ENCODE measurements at regions not wholly inside any gene's neighbourhood (a gene's known extent, or its start where the extent isn't known, plus 50 kb on each side); places are given as distances from the start of the nearest gene placed in this dataset.

DNA sequence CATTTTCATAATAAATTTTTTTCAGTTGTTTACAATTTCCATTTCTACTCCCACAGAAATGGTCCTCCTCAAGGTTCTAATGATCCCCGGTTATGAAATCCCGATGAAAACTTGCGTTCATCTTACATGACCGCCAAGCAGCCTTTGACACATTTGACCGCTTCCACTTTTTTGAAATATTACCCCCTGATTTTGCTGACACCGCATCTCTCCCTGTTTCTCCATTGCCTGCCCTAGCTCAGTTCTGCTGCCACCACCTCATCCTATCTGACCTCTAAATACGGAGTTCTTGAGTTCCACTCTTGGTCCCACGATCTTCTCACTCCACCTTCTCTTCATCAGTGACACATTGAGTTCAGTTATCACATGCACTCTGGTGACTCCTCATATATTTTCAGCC, 74.1 kb downstream of the SLC35B3 start:
- TF ChIP-seq FOXP2 (optimal IDR thresholded peaks at IDR 0.05; ENCODE audit: borderline replicate concordance, extremely low read depth, extremely low read length, insufficient read depth), result no peak
- no peak for TF ChIP-seq TAF1 (IDR thresholded peaks at IDR 0.05; ENCODE audit: borderline replicate concordance, insufficient read depth, low read length)
- TF ChIP-seq SIN3A (IDR thresholded peaks at IDR 0.05; ENCODE audit: borderline replicate concordance, insufficient read depth, low read length), result no peak
- TF ChIP-seq, protein P1, sequence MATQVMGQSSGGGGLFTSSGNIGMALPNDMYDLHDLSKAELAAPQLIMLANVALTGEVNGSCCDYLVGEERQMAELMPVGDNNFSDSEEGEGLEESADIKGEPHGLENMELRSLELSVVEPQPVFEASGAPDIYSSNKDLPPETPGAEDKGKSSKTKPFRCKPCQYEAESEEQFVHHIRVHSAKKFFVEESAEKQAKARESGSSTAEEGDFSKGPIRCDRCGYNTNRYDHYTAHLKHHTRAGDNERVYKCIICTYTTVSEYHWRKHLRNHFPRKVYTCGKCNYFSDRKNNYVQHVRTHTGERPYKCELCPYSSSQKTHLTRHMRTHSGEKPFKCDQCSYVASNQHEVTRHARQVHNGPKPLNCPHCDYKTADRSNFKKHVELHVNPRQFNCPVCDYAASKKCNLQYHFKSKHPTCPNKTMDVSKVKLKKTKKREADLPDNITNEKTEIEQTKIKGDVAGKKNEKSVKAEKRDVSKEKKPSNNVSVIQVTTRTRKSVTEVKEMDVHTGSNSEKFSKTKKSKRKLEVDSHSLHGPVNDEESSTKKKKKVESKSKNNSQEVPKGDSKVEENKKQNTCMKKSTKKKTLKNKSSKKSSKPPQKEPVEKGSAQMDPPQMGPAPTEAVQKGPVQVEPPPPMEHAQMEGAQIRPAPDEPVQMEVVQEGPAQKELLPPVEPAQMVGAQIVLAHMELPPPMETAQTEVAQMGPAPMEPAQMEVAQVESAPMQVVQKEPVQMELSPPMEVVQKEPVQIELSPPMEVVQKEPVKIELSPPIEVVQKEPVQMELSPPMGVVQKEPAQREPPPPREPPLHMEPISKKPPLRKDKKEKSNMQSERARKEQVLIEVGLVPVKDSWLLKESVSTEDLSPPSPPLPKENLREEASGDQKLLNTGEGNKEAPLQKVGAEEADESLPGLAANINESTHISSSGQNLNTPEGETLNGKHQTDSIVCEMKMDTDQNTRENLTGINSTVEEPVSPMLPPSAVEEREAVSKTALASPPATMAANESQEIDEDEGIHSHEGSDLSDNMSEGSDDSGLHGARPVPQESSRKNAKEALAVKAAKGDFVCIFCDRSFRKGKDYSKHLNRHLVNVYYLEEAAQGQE (IDR thresholded peaks at IDR 0.05; ENCODE audit: insufficient read depth in 1 of 2, low read depth in 2 of 2, low read length in 2 of 2), result no peak
- TF ChIP-seq POLR2AphosphoS5 (IDR thresholded peaks at IDR 0.05; ENCODE audit: low read depth, low read length), result no peak

GRCh38 chr6:8352966-8353340, 82.4 kb downstream of the SLC35B3 start:
- TF ChIP-seq SIN3A (IDR thresholded peaks at IDR 0.05; ENCODE audit: borderline replicate concordance, insufficient read depth, low read length), result no peak
- TF ChIP-seq FOXP2 (optimal IDR thresholded peaks at IDR 0.05; ENCODE audit: borderline replicate concordance, extremely low read depth, extremely low read length, insufficient read depth), result no peak
- no peak for TF ChIP-seq POLR2AphosphoS5 (IDR thresholded peaks at IDR 0.05; ENCODE audit: low read depth, low read length)
- no peak for TF ChIP-seq TAF1 (IDR thresholded peaks at IDR 0.05; ENCODE audit: borderline replicate concordance, insufficient read depth, low read length)
- TF ChIP-seq, protein P1 (IDR thresholded peaks at IDR 0.05; ENCODE audit: insufficient read depth in 1 of 2, low read depth in 2 of 2, low read length in 2 of 2), result no peak

GRCh38 chr6:8352335-8352965, 82.9 kb downstream of the SLC35B3 start:
- TF ChIP-seq SIN3A (IDR thresholded peaks at IDR 0.05; ENCODE audit: borderline replicate concordance, insufficient read depth, low read length) (no peak), POLR2AphosphoS5 (IDR thresholded peaks at IDR 0.05; ENCODE audit: low read depth, low read length) (no peak), TAF1 (IDR thresholded peaks at IDR 0.05; ENCODE audit: borderline replicate concordance, insufficient read depth, low read length) (no peak), FOXP2 (optimal IDR thresholded peaks at IDR 0.05; ENCODE audit: borderline replicate concordance, extremely low read depth, extremely low read length, insufficient read depth) (no peak)
- TF ChIP-seq, protein P1 (IDR thresholded peaks at IDR 0.05; ENCODE audit: insufficient read depth in 1 of 2, low read depth in 2 of 2, low read length in 2 of 2), result no peak

GRCh38 chr6:8343600-8343999, 91.7 kb downstream of the SLC35B3 start:
- TF ChIP-seq POLR2AphosphoS5 (IDR thresholded peaks at IDR 0.05; ENCODE audit: low read depth, low read length) (no peak), SIN3A (IDR thresholded peaks at IDR 0.05; ENCODE audit: borderline replicate concordance, insufficient read depth, low read length) (no peak), FOXP2 (optimal IDR thresholded peaks at IDR 0.05; ENCODE audit: borderline replicate concordance, extremely low read depth, extremely low read length, insufficient read depth) (no peak), TAF1 (IDR thresholded peaks at IDR 0.05; ENCODE audit: borderline replicate concordance, insufficient read depth, low read length) (no peak)
- TF ChIP-seq, protein P1 (IDR thresholded peaks at IDR 0.05; ENCODE audit: insufficient read depth in 1 of 2, low read depth in 2 of 2, low read length in 2 of 2), result no peak

Measured in PFSK-1 (cell line).